Endodermal cell (in vitro differentiated cells): ENCODE measurements at regions not wholly inside any gene's neighbourhood (a gene's known extent, or its start where the extent isn't known, plus 50 kb on each side); places are given as distances from the start of the nearest gene placed in this dataset.

Experiments
- DNase-seq: peaks from one replicate; pipeline ENCODE4 v3.0.0-alpha.2; 2017
- H3K27ac ChIP-seq: 2 replicates; pipeline ENCODE4 v1.5.1; 2013; ENCODE audit warnings: mild to moderate bottlenecking, low read depth, low read length, moderate library complexity
- H3K27me3 ChIP-seq: 2 replicates; pipeline ENCODE4 v1.6.1; 2013; ENCODE audit warnings: mild to moderate bottlenecking, low read length, moderate library complexity; ENCODE audit not compliant: insufficient read depth, control insufficient read depth, poor library complexity, severe bottlenecking
- H3K36me3 ChIP-seq: 2 replicates; pipeline ENCODE4 v1.7.0; 2013; ENCODE audit warnings: mild to moderate bottlenecking, low read length, moderate library complexity; ENCODE audit not compliant: control insufficient read depth, insufficient read depth
- H3K4me1 ChIP-seq: one replicate; pipeline ENCODE4 v1.7.0; 2013; ENCODE audit warnings: low read length; ENCODE audit not compliant: control insufficient read depth, insufficient read depth
- H3K4me3 ChIP-seq: 2 replicates; pipeline ENCODE4 v1.5.1; 2013; ENCODE audit warnings: mild to moderate bottlenecking, low read length, moderate library complexity
- H3K9ac ChIP-seq: 2 replicates; pipeline ENCODE4 v1.6.1; 2013; ENCODE audit warnings: mild to moderate bottlenecking, low read length, moderate library complexity; ENCODE audit not compliant: poor library complexity, severe bottlenecking; ENCODE audit errors: extremely low read depth
- H3K9me3 ChIP-seq: 2 replicates; pipeline ENCODE4 v1.6.1; 2013; ENCODE audit warnings: mild to moderate bottlenecking, low read length, moderate library complexity; ENCODE audit not compliant: control insufficient read depth
- H3K27ac Mint-ChIP-seq: 2 replicates; pipeline ENCODE4 v1.8.0; 2020; ENCODE audit warnings: mixed read lengths
- H3K27me3 Mint-ChIP-seq: 2 replicates; pipeline ENCODE4 v1.8.0; 2021; ENCODE audit warnings: mild to moderate bottlenecking, mixed read lengths; ENCODE audit not compliant: insufficient read depth
- H3K36me3 Mint-ChIP-seq: 2 replicates; pipeline ENCODE4 v1.8.0; 2020; ENCODE audit warnings: low read depth, mixed read lengths
- H3K4me1 Mint-ChIP-seq: 2 replicates; pipeline ENCODE4 v1.8.0; 2020; ENCODE audit warnings: mixed read lengths
- H3K4me3 Mint-ChIP-seq: 2 replicates; pipeline ENCODE4 v1.8.0; 2020; ENCODE audit warnings: mild to moderate bottlenecking, moderate library complexity, mixed read lengths
- H3K9me3 Mint-ChIP-seq: 2 replicates; pipeline ENCODE4 v1.8.0; 2020; ENCODE audit warnings: mild to moderate bottlenecking, mixed read lengths
- WGBS, 2 experiments: methylation state at CpG; one replicate each; pipeline versions ENCODE4 v1.1.5 to v1.1.7; 2013; ENCODE audit warnings: missing lambda C conversion rate in 2 of 2, mixed read lengths in 1 of 2; ENCODE audit not compliant: insufficient coverage in 1 of 2, insufficient read length in 1 of 2; 5-methylcytosine and 5-hydroxymethylcytosine counted together
- TF ChIP-seq, protein P1 (sequence below): fragments of 200-600 bp; sonication (generic); conservative IDR thresholded peaks from 2 replicates; pipeline ENCODE4 v1.5.0; 2021; ENCODE audit warnings: antibody characterized with exemption, mild to moderate bottlenecking

GRCh38 chr2:42882756-42883155 is 90.4 kb upstream of the HAAO start:
- no peak overlapping the region for H3K4me3 Mint-ChIP-seq
- Histone ChIP-seq H3K4me1 (no peaks in the 10 kb centered on the region), H3K9ac (no peak overlapping the region), H3K27ac (no peak overlapping the region), H3K36me3 (no peaks in the 10 kb centered on the region), H3K4me3 (no peak overlapping the region), H3K27me3 (no peaks in the 10 kb centered on the region), H3K9me3 (no peaks in the 10 kb centered on the region)
- H3K9me3 Mint-ChIP-seq: no peaks in the 10 kb centered on the region
- TF ChIP-seq, protein P1, sequence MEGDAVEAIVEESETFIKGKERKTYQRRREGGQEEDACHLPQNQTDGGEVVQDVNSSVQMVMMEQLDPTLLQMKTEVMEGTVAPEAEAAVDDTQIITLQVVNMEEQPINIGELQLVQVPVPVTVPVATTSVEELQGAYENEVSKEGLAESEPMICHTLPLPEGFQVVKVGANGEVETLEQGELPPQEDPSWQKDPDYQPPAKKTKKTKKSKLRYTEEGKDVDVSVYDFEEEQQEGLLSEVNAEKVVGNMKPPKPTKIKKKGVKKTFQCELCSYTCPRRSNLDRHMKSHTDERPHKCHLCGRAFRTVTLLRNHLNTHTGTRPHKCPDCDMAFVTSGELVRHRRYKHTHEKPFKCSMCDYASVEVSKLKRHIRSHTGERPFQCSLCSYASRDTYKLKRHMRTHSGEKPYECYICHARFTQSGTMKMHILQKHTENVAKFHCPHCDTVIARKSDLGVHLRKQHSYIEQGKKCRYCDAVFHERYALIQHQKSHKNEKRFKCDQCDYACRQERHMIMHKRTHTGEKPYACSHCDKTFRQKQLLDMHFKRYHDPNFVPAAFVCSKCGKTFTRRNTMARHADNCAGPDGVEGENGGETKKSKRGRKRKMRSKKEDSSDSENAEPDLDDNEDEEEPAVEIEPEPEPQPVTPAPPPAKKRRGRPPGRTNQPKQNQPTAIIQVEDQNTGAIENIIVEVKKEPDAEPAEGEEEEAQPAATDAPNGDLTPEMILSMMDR: no peak
- no peaks in the 10 kb centered on the region for H3K27me3 Mint-ChIP-seq
- no peaks in the 10 kb centered on the region for H3K4me1 Mint-ChIP-seq
- no peaks in the 10 kb centered on the region for H3K36me3 Mint-ChIP-seq
- WGBS, 2 experiments: 100% methylated on average over 1 of the region's 1 CpG; no CpG with 5 or more reads in 1 of the 2 experiments
- no peak overlapping the region for H3K27ac Mint-ChIP-seq
- DNase-seq: no peak

DNA sequence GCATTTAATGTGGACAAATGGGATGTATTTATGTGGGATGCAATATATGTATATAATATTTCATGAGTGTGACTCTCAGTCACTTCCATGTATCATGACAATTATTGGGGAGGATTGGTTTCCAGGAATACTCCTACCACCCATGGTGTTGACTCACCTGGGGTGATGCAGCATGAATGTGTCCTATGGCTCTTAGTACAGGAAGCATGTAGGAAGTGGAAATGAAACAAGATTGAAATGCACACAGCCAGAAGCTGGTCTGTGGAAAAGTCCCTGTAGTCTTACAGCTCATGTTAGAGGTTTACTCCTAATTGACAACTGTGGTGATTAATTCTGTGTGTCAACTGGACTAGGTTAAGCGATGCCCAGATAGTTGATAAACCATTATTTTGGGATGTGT is 89.3 kb upstream of the HAAO start:
- TF ChIP-seq, protein P1: no peak
- H3K9me3 Mint-ChIP-seq: no peaks in the 10 kb centered on the region
- no peak overlapping the region for H3K4me3 Mint-ChIP-seq
- no peaks in the 10 kb centered on the region for H3K36me3 Mint-ChIP-seq
- H3K36me3 ChIP-seq: no peaks in the 10 kb centered on the region
- no peak overlapping the region for H3K4me3 ChIP-seq
- no peaks in the 10 kb centered on the region for H3K9me3 ChIP-seq
- H3K27me3 Mint-ChIP-seq: no peaks in the 10 kb centered on the region
- no peak overlapping the region for H3K27ac Mint-ChIP-seq
- no peaks in the 10 kb centered on the region for H3K4me1 Mint-ChIP-seq
- WGBS, 2 experiments: 98 to 100% methylated on average over 1 of the region's 1 CpG
- H3K27me3 ChIP-seq: no peaks in the 10 kb centered on the region
- DNase-seq: peak; percentile 1
- H3K27ac ChIP-seq: no peak overlapping the region
- no peak overlapping the region for H3K9ac ChIP-seq
- H3K4me1 ChIP-seq: no peaks in the 10 kb centered on the region

DNA sequence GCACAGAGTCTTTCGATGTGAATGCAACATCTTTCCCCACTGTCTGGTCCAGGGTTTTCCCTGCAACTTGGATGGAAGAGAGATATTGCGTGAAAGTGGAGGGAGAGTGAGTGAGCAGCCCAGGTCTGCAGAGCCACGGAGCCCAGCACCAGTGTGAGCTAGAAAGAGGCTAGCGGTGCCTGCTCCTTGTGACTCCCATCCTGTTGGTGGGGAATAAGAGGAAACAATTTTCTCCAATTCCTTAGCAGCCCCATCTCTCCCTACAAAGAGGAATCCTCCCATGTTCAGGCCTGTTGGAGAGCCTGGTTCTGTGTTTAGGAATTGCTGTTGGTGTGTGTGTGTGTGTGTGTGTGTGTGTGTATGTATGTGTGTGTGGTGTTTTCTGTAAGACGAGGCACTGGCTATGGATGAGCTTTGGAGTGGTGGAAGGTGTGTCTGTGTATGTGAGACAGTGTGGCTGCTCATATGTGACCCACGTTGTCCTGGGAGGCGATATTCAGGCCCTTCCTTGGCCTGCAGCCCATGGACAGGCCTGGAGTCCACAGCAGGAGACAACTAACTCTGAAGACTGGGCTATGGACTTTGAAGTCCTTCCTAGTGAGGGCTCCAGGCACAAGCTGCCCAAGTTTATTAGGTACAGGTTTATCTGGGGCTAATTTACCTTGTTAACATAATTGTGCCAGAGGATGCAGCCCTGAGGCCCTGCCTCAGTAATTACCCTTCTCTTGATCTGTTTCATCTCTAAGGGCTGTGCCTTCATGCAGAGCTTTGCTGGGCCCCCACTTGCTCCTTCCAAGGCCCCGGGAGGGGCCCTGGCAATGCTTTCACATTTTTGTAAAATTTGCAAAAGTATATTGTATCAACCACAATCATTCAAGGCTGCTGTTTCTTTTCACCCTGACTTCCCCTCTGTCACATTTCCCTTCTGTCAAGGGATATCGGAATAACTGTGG is 88.6 kb upstream of the HAAO start:
- Mint-ChIP-seq H3K4me1 (no peaks in the 10 kb centered on the region), H3K27me3 (no peaks in the 10 kb centered on the region), H3K36me3 (no peaks in the 10 kb centered on the region), H3K9me3 (no peaks in the 10 kb centered on the region), H3K4me3 (no peak overlapping the region), H3K27ac (no peak overlapping the region)
- no peaks in the 10 kb centered on the region for H3K4me1 ChIP-seq
- TF ChIP-seq, protein P1: no peak
- no peaks in the 10 kb centered on the region for H3K27me3 ChIP-seq
- H3K9ac ChIP-seq: no peak overlapping the region
- no peaks in the 10 kb centered on the region for H3K9me3 ChIP-seq
- no peak overlapping the region for H3K27ac ChIP-seq
- DNase-seq: peak; percentile 17
- H3K36me3 ChIP-seq: no peaks in the 10 kb centered on the region
- no peak overlapping the region for H3K4me3 ChIP-seq
- 93 to 94% methylated on average over 5 to 8 of the region's 9 CpGs for WGBS, 2 experiments
